UCSD-AML1 (cell line): ENCODE measurements at regions not wholly inside any gene's neighbourhood (a gene's known extent, or its start where the extent isn't known, plus 50 kb on each side); places are given as distances from the start of the nearest gene placed in this dataset.

ENCODE experiments used
- DNase-seq: peaks from one replicate; lab custom pipeline; 2025; ENCODE audit not compliant: unreplicated experiment; lab: John Stamatoyannopoulos, UW

GRCh38 chr6:147808640-147809039 is 300.1 kb downstream of the SAMD5 start:
- no peak for DNase-seq

- DNase-seq: no peak
Measured at GRCh38 chr6:147811913-147812629, 303.6 kb downstream of the SAMD5 start.

- no peak for DNase-seq
Measured at GRCh38 chr6:147817042-147817689, 308.7 kb downstream of the SAMD5 start.

- no peak for DNase-seq
Measured at GRCh38 chr6:147820520-147820919, 312.0 kb downstream of the SAMD5 start.

GRCh38 chr6:147821295-147821897 is 312.9 kb downstream of the SAMD5 start:
- no peak for DNase-seq

- no peak for DNase-seq
Measured at GRCh38 chr6:147823936-147824335, 315.4 kb downstream of the SAMD5 start.

DNA sequence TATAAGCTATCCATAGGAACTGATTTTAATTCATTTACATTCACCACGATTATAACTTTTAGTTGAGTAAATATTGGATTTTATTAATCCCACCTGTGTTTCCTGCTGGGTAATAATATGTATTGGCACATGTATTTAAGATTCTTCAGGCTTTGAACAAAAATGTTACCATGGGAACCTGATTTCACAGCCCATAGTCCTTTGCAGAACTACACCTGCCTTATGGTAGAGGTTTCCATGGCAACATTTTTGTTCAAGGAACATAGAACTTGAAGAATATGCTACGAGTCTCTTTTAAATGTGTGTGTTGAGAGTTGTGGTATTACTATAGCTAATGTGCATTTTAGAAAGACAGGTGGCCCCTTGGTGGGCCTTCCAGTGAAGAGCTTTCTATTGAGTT is 317.4 kb downstream of the SAMD5 start:
- DNase-seq: no peak

DNA sequence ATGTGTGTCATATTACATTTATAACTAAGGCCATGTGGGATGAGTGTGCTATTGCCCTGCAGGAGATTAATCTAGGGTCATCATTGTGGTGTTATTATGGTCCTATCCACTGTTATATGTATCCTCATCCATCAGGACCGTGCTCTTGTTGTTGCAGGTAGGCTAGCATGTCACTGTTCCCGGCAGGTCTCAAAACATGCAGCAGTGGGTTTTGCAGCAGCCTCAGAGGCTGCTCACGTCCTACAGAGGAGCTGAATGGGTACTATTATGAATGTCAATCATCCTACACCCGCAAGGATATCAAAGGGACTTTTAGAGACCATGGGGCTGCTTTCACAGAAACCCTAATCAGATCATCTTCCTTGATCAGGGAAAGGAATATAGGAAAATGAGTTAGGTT is 318.2 kb downstream of the SAMD5 start:
- DNase-seq: no peak

- DNase-seq: no peak
Measured at GRCh38 chr6:147829418-147829817, 320.9 kb downstream of the SAMD5 start.

- no peak for DNase-seq
Measured at GRCh38 chr6:147829835-147830234, 321.3 kb downstream of the SAMD5 start.

DNA sequence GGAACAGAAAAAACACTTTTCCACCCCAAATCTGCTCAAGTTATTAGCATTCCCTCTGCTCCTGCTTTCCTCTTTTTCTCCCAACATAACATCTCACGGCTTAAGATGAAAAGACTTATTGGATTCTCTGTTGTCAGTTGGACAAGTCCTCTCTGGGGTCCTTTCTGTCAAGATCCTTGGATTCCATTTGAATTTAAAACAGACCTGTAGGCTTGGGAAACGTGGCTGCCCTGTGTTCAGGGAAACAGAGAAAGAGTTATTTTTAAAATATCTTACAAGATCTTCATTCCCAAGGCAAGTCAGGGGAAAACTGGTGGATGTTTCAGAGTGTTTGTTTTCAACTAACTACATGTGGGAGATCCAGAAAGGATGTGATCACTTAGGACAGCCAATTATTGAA is 322.9 kb downstream of the SAMD5 start:
- no peak for DNase-seq

DNA sequence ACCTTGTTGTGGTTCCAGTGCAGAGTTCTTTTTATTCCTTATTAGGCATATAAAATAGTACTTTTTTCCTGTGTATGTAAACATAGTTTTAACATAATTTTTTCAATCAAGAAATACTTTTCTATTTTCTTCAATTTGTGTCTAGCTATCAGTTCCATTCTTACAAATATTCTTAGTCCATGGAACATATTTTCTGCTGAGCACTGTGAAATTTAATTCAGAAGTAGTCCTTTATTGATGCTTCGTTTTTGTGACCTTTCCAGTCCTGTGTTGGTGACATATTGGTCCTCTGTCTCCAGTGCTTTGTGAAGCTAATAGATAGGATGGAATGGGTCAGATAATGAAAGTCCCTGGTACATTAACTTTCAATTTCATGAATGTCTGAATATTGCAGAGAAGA is 325.1 kb downstream of the SAMD5 start:
- no peak for DNase-seq

DNA sequence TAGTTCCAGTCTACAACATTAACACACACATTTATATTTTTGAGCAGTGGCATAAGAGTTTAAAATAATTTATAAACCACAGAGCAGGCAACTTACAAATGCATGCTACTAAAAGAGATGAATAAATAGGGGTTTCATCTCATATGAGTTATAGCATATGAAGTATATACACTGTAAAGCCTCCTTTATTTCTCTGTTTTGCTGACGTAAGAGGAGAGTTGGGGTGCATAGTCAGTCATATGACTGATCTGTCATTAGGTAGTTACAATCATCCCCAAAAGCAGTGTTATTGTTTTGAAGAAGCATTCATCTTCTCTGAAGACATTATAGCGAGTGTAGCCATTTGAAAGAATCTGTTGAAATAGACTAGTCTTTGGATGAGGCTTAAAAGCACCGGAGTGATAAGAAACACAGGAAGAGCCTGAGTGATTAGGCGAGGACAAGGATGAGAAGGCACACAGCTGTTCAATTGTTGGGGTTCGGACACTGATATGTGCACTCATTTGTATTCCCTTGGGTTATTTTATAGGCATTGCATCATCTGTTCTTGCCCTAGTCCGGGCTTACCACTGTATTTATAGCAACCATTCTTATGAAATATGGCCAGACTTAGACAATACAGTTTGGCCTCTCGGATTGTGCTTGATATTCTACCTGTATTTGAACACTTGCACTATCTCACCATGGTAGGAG is 325.7 kb downstream of the SAMD5 start:
- DNase-seq: no peak

GRCh38 chr6:147837540-147837939 is 329.1 kb downstream of the SAMD5 start:
- no peak for DNase-seq

GRCh38 chr6:147839708-147840610 is 331.5 kb downstream of the SAMD5 start:
- no peak for DNase-seq

DNA sequence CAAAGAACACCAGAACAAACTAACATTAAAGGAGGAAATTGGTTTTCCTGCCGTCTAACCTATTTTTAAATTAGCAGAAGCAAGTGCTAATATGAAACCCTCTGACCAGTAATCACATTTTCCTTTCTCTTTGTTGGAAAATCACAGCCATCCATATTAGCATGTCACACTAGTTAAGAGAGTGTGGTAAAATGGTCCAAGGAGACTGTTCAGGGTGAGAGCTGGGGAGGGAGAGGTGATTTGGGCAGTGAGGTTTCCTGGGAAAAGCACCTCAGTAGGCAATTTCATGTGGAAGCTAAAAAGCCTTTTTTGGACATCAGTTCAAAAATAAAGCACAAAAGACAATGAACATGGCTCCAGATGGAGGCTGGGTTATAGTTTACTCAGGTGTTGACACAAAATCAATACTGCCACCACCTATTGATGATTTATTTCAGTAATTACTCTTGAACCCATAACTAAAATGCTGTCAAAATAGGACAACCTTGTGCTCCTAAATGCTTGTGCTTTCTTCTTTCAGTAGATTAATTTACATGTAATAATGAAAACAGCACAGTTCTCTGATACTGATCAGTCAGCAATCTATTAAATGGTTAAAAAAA is 333.2 kb downstream of the SAMD5 start:
- no peak for DNase-seq

- DNase-seq: no peak
Measured at GRCh38 chr6:147849401-147850330, 341.2 kb downstream of the SAMD5 start.

DNA sequence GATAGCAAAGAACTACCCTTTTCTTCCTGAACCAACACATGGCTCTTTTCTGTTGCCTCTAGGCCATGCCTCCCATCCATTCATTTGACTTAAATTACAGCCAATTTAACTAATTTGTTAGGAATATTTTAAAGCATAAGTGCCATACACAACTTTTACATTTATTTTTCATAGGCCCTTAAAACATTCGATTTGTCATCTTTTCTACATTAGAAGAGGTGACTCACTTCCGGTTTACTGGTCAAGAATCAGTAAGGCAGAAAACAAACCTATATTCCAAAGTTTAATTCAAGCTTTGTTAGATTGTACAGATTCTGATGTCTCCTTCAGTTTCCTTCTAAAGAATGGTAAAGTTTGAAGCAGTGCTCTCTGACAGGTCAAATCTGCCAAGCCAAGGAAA is 344.3 kb downstream of the SAMD5 start:
- DNase-seq: no peak

- DNase-seq: no peak
Measured at GRCh38 chr6:147853574-147853973, 345.1 kb downstream of the SAMD5 start.
